ENCODE measurements at regions not wholly inside any gene's neighbourhood (a gene's known extent, or its start where the extent isn't known, plus 50 kb on each side); places are given as distances from the start of the nearest gene placed in this dataset.
A peak's percentile ranks its signal among the peaks of the same experiment; 100 is the strongest.

GRCh38 chr2:151048331-151049054 is 213.2 kb downstream of the RBM43 start:
- peaks cover 0 to 3% (median 0%) of the 10 kb centered on the region in 3 donors for H3K4me1 Mint-ChIP-seq
- H3K36me3 Mint-ChIP-seq, result no peaks in the 10 kb centered on the region
- CTCF ChIA-PET, result no interaction called here
- POLR2A ChIA-PET, result no interaction called here
- no peaks in the 10 kb centered on the region for H3K4me1 ChIP-seq (ENCODE audit: insufficient read depth, low read length)
- H3K27ac Mint-ChIP-seq, result no peak overlapping the region
- DNase-seq, result no peak
- H3K9me3 Mint-ChIP-seq, result no peaks in the 10 kb centered on the region
- no peaks in the 10 kb centered on the region for H3K27me3 ChIP-seq (ENCODE audit: insufficient read depth, low read length, poor library complexity, severe bottlenecking)
- no peaks in the 10 kb centered on the region for H3K9me3 ChIP-seq (ENCODE audit: low read length)
- H3K27me3 Mint-ChIP-seq, result peaks cover 0 to 17% of the 10 kb centered on the region in 2 donors
- no peak overlapping the region for H3K27ac ChIP-seq (ENCODE audit: low read depth, low read length)
- no peak overlapping the region for H3K4me3 ChIP-seq (ENCODE audit: low read length)
- H3K36me3 ChIP-seq (ENCODE audit: insufficient read depth, low read length), result no peaks in the 10 kb centered on the region
- no peak overlapping the region for H3K4me3 Mint-ChIP-seq

DNA sequence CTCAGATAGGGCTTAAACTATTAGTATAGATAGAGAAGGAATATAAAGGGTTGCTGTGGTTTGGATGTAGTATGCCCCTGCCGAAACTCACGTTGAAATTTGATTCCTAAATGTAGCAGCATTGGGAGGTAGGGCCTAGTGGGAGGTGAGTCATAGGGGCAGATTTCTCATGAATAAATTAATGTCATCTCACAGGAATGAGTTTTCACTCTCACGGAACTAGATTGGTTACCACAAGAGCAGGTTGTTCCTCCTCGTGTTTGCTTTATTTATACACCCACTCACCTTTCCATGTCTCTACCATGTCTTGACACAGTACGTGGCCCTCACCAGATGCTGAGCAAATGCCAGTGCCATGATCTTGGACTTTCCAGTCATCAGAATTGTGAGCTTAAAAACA is 218.2 kb downstream of the RBM43 start:
- H3K4me3 Mint-ChIP-seq, result no peak overlapping the region
- no peak overlapping the region for H3K27ac Mint-ChIP-seq
- Histone ChIP-seq H3K4me3 (ENCODE audit: low read length) (no peak overlapping the region), H3K36me3 (ENCODE audit: insufficient read depth, low read length) (no peaks in the 10 kb centered on the region), H3K4me1 (ENCODE audit: insufficient read depth, low read length) (no peaks in the 10 kb centered on the region), H3K9me3 (ENCODE audit: low read length) (no peaks in the 10 kb centered on the region), H3K27ac (ENCODE audit: low read depth, low read length) (no peak overlapping the region), H3K27me3 (ENCODE audit: insufficient read depth, low read length, poor library complexity, severe bottlenecking) (no peaks in the 10 kb centered on the region)
- DNase-seq, result no peak
- no peaks in the 10 kb centered on the region for H3K9me3 Mint-ChIP-seq
- ChIA-PET CTCF (no interaction called here), POLR2A (no interaction called here)
- H3K4me1 Mint-ChIP-seq, result no peaks in the 10 kb centered on the region
- no peaks in the 10 kb centered on the region for H3K36me3 Mint-ChIP-seq
- H3K27me3 Mint-ChIP-seq, result peaks cover 2 to 6% of the 10 kb centered on the region in 2 donors

GRCh38 chr2:151042964-151043363 is 218.7 kb downstream of the RBM43 start:
- Mint-ChIP-seq H3K9me3 (no peaks in the 10 kb centered on the region), H3K4me1 (no peaks in the 10 kb centered on the region), H3K27me3 (peaks cover 3 to 7% of the 10 kb centered on the region in 2 donors), H3K27ac (no peak overlapping the region), H3K36me3 (no peaks in the 10 kb centered on the region), H3K4me3 (no peak overlapping the region)
- Histone ChIP-seq H3K36me3 (ENCODE audit: insufficient read depth, low read length) (no peaks in the 10 kb centered on the region), H3K27me3 (ENCODE audit: insufficient read depth, low read length, poor library complexity, severe bottlenecking) (no peaks in the 10 kb centered on the region), H3K4me3 (ENCODE audit: low read length) (no peak overlapping the region), H3K9me3 (ENCODE audit: low read length) (no peaks in the 10 kb centered on the region), H3K27ac (ENCODE audit: low read depth, low read length) (no peak overlapping the region), H3K4me1 (ENCODE audit: insufficient read depth, low read length) (no peaks in the 10 kb centered on the region)
- DNase-seq, result no peak
- CTCF ChIA-PET, result no interaction called here
- POLR2A ChIA-PET, result no interaction called here

GRCh38 chr2:151040039-151040438 is 221.6 kb downstream of the RBM43 start:
- Mint-ChIP-seq H3K9me3 (no peaks in the 10 kb centered on the region), H3K36me3 (no peaks in the 10 kb centered on the region), H3K27ac (no peak overlapping the region), H3K4me1 (no peaks in the 10 kb centered on the region), H3K27me3 (peaks cover 5 to 14% of the 10 kb centered on the region in 2 donors), H3K4me3 (no peak overlapping the region)
- no peak overlapping the region for H3K27ac ChIP-seq (ENCODE audit: low read depth, low read length)
- DNase-seq, result no peak
- H3K27me3 ChIP-seq (ENCODE audit: insufficient read depth, low read length, poor library complexity, severe bottlenecking), result no peaks in the 10 kb centered on the region
- no peaks in the 10 kb centered on the region for H3K4me1 ChIP-seq (ENCODE audit: insufficient read depth, low read length)
- H3K36me3 ChIP-seq (ENCODE audit: insufficient read depth, low read length), result no peaks in the 10 kb centered on the region
- ChIA-PET CTCF (no interaction called here), POLR2A (no interaction called here)
- H3K4me3 ChIP-seq (ENCODE audit: low read length), result no peak overlapping the region
- H3K9me3 ChIP-seq (ENCODE audit: low read length), result no peaks in the 10 kb centered on the region

- H3K27ac Mint-ChIP-seq, result no peak overlapping the region
- H3K4me1 Mint-ChIP-seq, result no peaks in the 10 kb centered on the region
- no peak for DNase-seq
- no peak overlapping the region for H3K4me3 ChIP-seq (ENCODE audit: low read length)
- no peaks in the 10 kb centered on the region for H3K36me3 Mint-ChIP-seq
- ChIA-PET CTCF (no interaction called here), POLR2A (no interaction called here)
- H3K27me3 Mint-ChIP-seq, result peaks cover 5 to 17% of the 10 kb centered on the region in 2 donors
- no peaks in the 10 kb centered on the region for H3K27me3 ChIP-seq (ENCODE audit: insufficient read depth, low read length, poor library complexity, severe bottlenecking)
- H3K9me3 ChIP-seq (ENCODE audit: low read length), result no peaks in the 10 kb centered on the region
- H3K4me1 ChIP-seq (ENCODE audit: insufficient read depth, low read length), result no peaks in the 10 kb centered on the region
- H3K4me3 Mint-ChIP-seq, result no peak overlapping the region
- no peaks in the 10 kb centered on the region for H3K9me3 Mint-ChIP-seq
- H3K27ac ChIP-seq (ENCODE audit: low read depth, low read length), result no peak overlapping the region
- H3K36me3 ChIP-seq (ENCODE audit: insufficient read depth, low read length), result no peaks in the 10 kb centered on the region
These were observed 223.1 kb downstream of the RBM43 start for GRCh38 chr2:151038516-151038915.

DNA sequence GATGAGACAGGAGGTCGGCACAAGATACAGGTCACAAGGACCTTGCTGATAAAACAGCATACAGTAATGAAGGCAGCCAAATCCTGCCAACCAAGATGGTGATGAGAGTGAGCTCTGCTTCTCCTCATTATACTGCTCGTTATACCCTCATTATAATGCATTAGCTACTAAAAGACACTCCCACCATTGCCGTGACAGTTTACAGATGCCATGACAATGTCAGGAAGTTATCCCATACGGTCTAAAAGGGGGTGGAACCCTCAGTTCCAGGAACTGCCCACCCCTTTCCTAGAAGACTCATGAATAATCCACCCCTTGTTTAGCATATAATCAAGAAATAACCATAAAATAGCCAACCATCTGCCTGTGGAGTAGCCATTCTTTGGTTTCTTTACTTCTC is 224.2 kb downstream of the RBM43 start:
- no peaks in the 10 kb centered on the region for H3K4me1 ChIP-seq (ENCODE audit: insufficient read depth, low read length)
- ChIA-PET POLR2A (no interaction called here), CTCF (no interaction called here)
- Mint-ChIP-seq H3K36me3 (no peaks in the 10 kb centered on the region), H3K27me3 (peaks cover 5 to 23% of the 10 kb centered on the region in 2 donors), H3K4me1 (no peaks in the 10 kb centered on the region), H3K4me3 (no peak overlapping the region), H3K27ac (no peak overlapping the region), H3K9me3 (no peaks in the 10 kb centered on the region)
- no peaks in the 10 kb centered on the region for H3K9me3 ChIP-seq (ENCODE audit: low read length)
- no peak overlapping the region for H3K27ac ChIP-seq (ENCODE audit: low read depth, low read length)
- no peaks in the 10 kb centered on the region for H3K27me3 ChIP-seq (ENCODE audit: insufficient read depth, low read length, poor library complexity, severe bottlenecking)
- H3K36me3 ChIP-seq (ENCODE audit: insufficient read depth, low read length), result no peaks in the 10 kb centered on the region
- no peak overlapping the region for H3K4me3 ChIP-seq (ENCODE audit: low read length)
- no peak for DNase-seq

DNA sequence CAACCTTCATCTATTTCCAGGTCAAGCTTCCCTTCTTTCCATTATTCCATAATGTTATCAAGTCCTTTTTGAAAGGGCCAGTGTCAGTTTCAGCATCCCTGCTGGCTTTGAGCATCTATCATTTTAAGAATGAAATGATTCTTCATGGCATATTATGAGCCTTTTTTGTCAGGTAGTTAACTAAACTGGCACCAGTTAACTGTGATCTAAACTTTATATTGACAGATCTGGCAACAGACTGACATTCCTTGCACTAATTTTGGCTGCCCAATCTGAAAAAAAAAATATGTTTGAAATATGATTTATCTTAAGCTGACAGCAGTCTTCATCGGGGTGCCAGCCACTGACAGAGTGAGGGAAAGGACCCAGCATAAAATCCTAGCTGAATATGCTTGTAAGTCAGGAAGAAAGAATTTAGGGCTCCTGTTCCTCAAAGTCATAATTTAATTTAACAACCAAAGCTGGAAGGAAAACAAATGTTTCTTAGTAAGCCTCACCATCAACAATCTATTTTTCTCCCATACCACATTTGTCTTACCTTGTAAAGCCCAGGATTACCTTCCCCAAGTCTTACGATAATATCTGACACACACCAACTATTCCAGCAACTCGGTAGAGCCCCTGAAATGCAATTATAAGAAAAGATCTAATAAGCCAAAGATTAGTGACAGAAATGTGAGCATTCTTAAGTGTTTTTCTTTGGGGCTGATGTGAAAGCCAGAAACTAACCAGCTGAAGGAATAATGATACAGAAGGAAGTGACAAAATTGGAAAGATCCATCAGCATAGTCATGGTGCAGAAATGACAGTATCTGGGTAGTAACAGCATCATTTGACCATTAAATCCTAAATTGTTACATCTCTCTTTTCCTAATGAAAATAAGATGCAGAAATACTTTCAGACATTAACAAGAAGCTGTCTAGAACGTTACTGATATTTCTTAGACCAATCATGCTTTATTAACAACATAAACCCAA is 228.1 kb downstream of the RBM43 start:
- Mint-ChIP-seq H3K27ac (no peak overlapping the region), H3K36me3 (no peaks in the 10 kb centered on the region), H3K4me1 (peaks cover 0 to 11% (median 8%) of the 10 kb centered on the region in 3 donors), H3K27me3 (peaks cover 4 to 35% of the 10 kb centered on the region in 2 donors), H3K9me3 (no peaks in the 10 kb centered on the region), H3K4me3 (no peak overlapping the region)
- ChIA-PET POLR2A (no interaction called here), CTCF (no interaction called here)
- H3K9me3 ChIP-seq (ENCODE audit: low read length), result no peaks in the 10 kb centered on the region
- H3K36me3 ChIP-seq (ENCODE audit: insufficient read depth, low read length), result no peaks in the 10 kb centered on the region
- H3K27ac ChIP-seq (ENCODE audit: low read depth, low read length), result no peak overlapping the region
- no peak overlapping the region for H3K4me3 ChIP-seq (ENCODE audit: low read length)
- H3K4me1 ChIP-seq (ENCODE audit: insufficient read depth, low read length), result no peaks in the 10 kb centered on the region
- DNase-seq, result no peak
- H3K27me3 ChIP-seq (ENCODE audit: insufficient read depth, low read length, poor library complexity, severe bottlenecking), result no peaks in the 10 kb centered on the region

GRCh38 chr2:151032741-151033191 is 228.9 kb downstream of the RBM43 start:
- Mint-ChIP-seq H3K4me1 (peaks cover 0 to 11% (median 8%) of the 10 kb centered on the region in 3 donors), H3K36me3 (no peaks in the 10 kb centered on the region), H3K4me3 (no peak overlapping the region), H3K27me3 (peaks cover 3 to 33% of the 10 kb centered on the region in 2 donors), H3K9me3 (no peaks in the 10 kb centered on the region), H3K27ac (peak overlapping the region in 1 of 8 donors; percentile 89)
- no peaks in the 10 kb centered on the region for H3K27me3 ChIP-seq (ENCODE audit: insufficient read depth, low read length, poor library complexity, severe bottlenecking)
- no peaks in the 10 kb centered on the region for H3K9me3 ChIP-seq (ENCODE audit: low read length)
- H3K27ac ChIP-seq (ENCODE audit: low read depth, low read length), result no peak overlapping the region
- H3K4me1 ChIP-seq (ENCODE audit: insufficient read depth, low read length), result no peaks in the 10 kb centered on the region
- no peak overlapping the region for H3K4me3 ChIP-seq (ENCODE audit: low read length)
- POLR2A ChIA-PET, result no interaction called here
- CTCF ChIA-PET, result no interaction called here
- DNase-seq, result no peak
- H3K36me3 ChIP-seq (ENCODE audit: insufficient read depth, low read length), result no peaks in the 10 kb centered on the region
